Fibroblast of pulmonary artery (primary cell): ENCODE measurements at regions not wholly inside any gene's neighbourhood (a gene's known extent, or its start where the extent isn't known, plus 50 kb on each side); places are given as distances from the start of the nearest gene placed in this dataset.
"Not testable (repeated sequence)": the region's sequence is repeated elsewhere in the genome, so short reads cannot be mapped to it uniquely, and the experiment has no call there.

Experiments used
- DNase-seq: peaks from one replicate; pipeline ENCODE4 v3.0.0-alpha.2; 2010; ENCODE audit warnings: low read depth
- H3K4me3 ChIP-seq: replicated peaks from 2 replicates; pipeline ENCODE4 v1.5.1; 2011; ENCODE audit warnings: low read depth, mild to moderate bottlenecking, control low read depth, low read length, moderate library complexity
- TF ChIP-seq, protein P1 (sequence below): IDR thresholded peaks from 2 replicates; pipeline ENCODE4 v1.5.1; 2011; ENCODE audit warnings: mild to moderate bottlenecking, control low read depth, low read length, inconsistent platforms; ENCODE audit errors: missing control alignments

DNA sequence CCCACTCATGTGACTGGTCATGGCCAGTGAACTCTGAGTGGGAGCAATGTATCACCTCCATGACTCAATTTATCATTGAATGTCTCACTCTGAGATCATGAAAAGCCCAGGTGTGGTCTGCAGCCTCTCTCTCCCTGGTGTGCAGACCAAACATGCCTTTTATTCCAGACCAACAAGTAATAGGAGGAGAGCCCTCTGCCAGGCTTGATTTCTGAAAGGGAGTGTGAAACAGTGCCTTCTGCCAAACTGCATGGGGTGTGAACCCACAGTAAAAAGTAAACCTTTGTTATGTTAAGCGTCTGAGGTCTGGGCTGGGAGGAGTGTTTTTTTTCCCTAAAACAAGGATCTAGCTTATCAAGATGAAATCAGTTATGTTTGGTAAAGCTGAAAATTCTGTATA lies 601.2 kb downstream of the ADCYAP1 start:
- H3K4me3 ChIP-seq, result no peak overlapping the region
- TF ChIP-seq, protein P1, sequence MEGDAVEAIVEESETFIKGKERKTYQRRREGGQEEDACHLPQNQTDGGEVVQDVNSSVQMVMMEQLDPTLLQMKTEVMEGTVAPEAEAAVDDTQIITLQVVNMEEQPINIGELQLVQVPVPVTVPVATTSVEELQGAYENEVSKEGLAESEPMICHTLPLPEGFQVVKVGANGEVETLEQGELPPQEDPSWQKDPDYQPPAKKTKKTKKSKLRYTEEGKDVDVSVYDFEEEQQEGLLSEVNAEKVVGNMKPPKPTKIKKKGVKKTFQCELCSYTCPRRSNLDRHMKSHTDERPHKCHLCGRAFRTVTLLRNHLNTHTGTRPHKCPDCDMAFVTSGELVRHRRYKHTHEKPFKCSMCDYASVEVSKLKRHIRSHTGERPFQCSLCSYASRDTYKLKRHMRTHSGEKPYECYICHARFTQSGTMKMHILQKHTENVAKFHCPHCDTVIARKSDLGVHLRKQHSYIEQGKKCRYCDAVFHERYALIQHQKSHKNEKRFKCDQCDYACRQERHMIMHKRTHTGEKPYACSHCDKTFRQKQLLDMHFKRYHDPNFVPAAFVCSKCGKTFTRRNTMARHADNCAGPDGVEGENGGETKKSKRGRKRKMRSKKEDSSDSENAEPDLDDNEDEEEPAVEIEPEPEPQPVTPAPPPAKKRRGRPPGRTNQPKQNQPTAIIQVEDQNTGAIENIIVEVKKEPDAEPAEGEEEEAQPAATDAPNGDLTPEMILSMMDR, result no peak
- DNase-seq, result no peak

DNA sequence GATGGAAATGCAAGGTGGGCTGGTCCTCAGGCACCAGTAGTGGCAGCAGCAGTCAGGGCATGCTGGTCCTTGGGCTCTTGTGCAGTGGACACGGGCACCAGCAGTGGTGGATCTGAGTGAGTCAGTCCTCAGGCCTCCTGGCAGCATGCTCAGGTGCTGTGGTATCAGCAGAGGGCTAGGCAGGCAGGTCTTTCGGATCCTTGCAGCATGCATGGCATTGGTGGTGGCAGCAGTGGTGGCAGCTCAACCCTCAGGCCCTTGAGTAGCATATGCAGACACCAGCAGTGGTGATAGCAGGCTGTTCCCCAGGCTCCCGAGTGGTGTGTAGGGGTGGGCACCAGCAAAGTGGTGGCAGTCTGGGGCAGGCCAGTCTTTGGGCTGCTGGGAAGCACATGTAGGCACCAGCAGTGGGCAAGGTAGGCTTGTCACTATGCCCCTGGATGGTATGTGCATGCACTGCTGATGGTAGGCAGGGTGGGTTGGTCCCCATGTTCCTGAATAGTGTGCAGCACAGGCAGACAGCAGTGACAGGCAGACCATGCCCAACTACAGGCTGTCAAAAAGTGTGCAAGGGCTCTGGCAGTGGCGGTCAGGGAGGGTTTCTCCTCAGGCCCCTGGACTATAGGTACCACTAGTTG lies 606.0 kb downstream of the ADCYAP1 start:
- TF ChIP-seq, protein P1, result no peak
- no peak overlapping the region for H3K4me3 ChIP-seq
- no peak for DNase-seq

DNA sequence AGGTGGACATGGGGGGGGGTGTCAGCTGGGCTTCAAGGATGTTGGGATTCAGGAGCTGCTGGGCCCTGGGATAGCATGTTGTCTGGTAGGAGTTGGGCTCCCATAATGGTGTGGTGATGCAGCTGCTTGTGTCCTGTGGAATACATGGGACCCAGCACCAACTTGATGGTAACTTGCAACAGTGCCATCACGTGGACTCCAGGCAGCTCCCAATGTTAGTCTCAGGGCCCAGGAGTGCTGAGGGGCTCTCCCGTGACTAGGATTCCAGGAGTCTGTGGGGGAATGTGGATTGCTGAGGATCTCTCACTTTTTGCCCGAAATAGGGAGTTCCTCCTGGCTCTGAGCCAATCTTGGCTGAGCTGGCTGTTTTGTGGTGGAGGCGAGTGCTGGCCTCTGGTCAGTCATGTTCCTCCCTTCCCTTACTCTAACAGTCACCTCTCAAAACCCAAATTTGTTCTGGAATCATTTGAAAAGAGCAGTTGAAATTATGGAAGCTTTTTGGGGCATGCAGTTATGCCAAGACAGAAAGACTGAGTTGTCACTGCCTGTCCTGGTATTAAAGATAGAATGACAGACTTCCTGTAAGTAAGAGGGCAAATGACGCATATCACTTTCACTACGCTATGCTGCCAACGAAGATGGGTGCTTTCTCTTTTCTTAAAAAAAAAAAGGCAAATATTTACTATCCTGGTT lies 607.1 kb downstream of the ADCYAP1 start:
- TF ChIP-seq, protein P1, result no peak
- H3K4me3 ChIP-seq, result no peak overlapping the region
- DNase-seq, result peak; percentile 3

DNA sequence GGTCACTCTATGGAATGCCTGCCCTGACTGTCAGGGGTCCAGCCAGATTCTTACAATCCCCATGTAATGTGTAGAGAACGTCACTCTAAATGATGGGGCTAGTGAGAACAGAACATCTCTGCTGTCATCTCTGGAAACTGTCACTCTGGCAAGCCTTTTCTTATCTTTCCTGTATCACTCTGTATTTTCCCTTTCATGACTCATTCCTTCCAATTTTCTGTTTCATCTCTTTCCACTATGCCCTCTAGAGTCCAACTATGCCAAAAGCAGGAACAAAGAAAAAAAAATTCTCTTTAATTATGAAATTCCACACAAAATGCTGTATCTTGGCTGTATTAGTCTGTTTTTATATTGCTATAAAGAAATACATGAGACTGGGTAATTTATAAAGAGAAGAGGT lies 608.8 kb downstream of the ADCYAP1 start:
- no peak overlapping the region for H3K4me3 ChIP-seq
- TF ChIP-seq, protein P1, result peak; percentile 25
- peak; percentile 8 for DNase-seq

DNA sequence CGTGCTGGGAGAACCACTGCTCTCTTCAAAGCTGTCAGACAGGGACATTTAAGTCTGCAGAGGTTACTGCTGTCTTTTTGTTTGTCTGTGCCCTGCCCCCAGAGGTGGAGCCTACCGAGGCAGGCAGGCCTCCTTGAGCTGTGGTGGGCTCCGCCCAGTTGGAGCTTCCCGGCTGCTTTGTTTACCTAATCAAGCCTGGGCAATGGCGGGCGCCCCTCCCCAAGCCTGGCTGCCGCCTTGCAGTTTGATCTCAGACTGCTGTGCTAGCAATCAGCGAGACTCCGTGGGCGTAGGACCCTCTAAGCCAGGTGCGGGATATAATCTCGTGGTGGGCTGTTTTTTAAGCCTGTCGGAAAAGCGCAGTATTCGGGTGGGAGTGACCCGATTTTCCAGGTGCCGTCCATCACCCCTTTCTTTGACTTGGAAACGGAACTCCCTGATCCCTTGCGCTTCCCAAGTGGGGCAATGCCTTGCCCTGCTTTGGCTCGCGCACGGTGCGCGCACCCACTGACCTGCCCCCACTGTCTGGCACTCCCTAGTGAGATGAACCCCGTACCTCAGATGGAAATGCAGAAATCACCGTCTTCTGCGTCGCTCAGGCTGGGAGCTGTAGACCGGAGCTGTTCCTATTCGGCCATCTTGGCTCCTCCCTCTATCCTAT lies 617.0 kb downstream of the ADCYAP1 start:
- not testable (repeated sequence) for H3K4me3 ChIP-seq, DNase-seq

DNA sequence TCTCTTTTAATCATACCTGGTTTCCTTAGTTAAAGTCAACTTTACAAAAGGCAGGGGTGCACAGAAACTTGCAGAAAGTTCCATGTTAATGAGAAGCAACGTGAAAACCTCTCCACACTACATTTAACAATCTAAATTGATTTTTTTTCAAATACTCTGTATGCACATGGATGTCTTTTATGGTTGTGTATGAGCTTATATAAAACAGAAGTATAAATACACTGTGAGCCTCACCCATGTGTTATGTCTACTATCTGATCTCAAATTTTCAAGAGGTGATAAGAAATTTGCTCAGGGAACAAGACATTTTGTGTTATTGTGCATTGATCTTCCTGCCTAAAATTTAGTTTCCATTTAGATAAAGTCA lies 617.6 kb downstream of the ADCYAP1 start:
- no peak overlapping the region for H3K4me3 ChIP-seq
- TF ChIP-seq, protein P1, result no peak
- DNase-seq, result no peak

DNA sequence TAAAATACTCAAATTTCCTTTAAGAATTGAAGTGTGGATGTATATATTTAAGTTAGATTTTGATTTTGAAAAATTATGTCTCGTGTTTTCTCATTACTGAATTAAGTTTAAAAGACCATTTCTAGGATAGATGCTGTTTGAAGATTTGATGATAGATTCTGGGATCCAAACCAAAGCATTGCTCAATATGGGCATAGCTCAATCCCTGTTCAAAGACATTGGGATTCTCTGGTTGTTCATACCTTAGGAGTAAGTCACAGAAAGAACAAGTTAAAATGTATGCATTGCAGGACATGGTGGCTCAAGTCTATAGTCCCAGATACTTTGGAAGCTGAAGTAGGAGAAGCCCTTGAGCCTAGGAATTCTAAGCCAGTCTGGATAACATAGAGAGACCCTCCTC lies 622.3 kb downstream of the ADCYAP1 start:
- DNase-seq, result peak; percentile 56
- TF ChIP-seq, protein P1, result no peak
- H3K4me3 ChIP-seq, result no peak overlapping the region
